ENCODE measurements at regions not wholly inside any gene's neighbourhood (a gene's known extent, or its start where the extent isn't known, plus 50 kb on each side); places are given as distances from the start of the nearest gene placed in this dataset.

GRCh38 chr5:167892352-167893115 is 398.9 kb upstream of the WWC1 start:
- DNase-seq = no peak

GRCh38 chr5:167893271-167893670 is 398.2 kb upstream of the WWC1 start:
- DNase-seq = no peak

- DNase-seq = no peak
Measured at GRCh38 chr5:167894631-167895472, 396.6 kb upstream of the WWC1 start.

GRCh38 chr5:167895899-167896659 is 395.4 kb upstream of the WWC1 start:
- DNase-seq = no peak

- DNase-seq = no peak
Measured at GRCh38 chr5:167896814-167897213, 394.6 kb upstream of the WWC1 start.

- DNase-seq = no peak
Measured at GRCh38 chr5:167897371-167897770, 394.1 kb upstream of the WWC1 start.

GRCh38 chr5:167898361-167899042 is 392.9 kb upstream of the WWC1 start:
- no peak for DNase-seq

GRCh38 chr5:167899490-167900070 is 391.9 kb upstream of the WWC1 start:
- no peak for DNase-seq

- no peak for DNase-seq
Measured at GRCh38 chr5:167900340-167900935, 391.0 kb upstream of the WWC1 start.

GRCh38 chr5:167902298-167902697 is 389.1 kb upstream of the WWC1 start:
- DNase-seq = no peak

GRCh38 chr5:167903243-167903642 is 388.2 kb upstream of the WWC1 start:
- DNase-seq = no peak

- no peak for DNase-seq
Measured at GRCh38 chr5:167903659-167904058, 387.8 kb upstream of the WWC1 start.

- DNase-seq = no peak
Measured at GRCh38 chr5:167905919-167906853, 385.3 kb upstream of the WWC1 start.

- DNase-seq = no peak
Measured at GRCh38 chr5:167908606-167909005, 382.8 kb upstream of the WWC1 start.

- DNase-seq = no peak
Measured at GRCh38 chr5:167912941-167913665, 378.3 kb upstream of the WWC1 start.

- DNase-seq = no peak
Measured at GRCh38 chr5:167915237-167915636, 376.2 kb upstream of the WWC1 start.

- DNase-seq = no peak
Measured at GRCh38 chr5:167916261-167916691, 375.2 kb upstream of the WWC1 start.

- DNase-seq = peak in 22 of 58 donors; percentile 4 to 51 (median 16)
Measured at GRCh38 chr5:167916706-167917105, 374.7 kb upstream of the WWC1 start.
